A673 (cell line): ENCODE measurements at regions not wholly inside any gene's neighbourhood (a gene's known extent, or its start where the extent isn't known, plus 50 kb on each side); places are given as distances from the start of the nearest gene placed in this dataset.

ENCODE experiments used
- EZH2 ChIP-seq: fragments of 200-600 bp; sonication (generic); IDR thresholded peaks from 2 replicates; pipeline ENCODE4 v1.6.1; 2017; ENCODE audit warnings: borderline replicate concordance, low read depth, mild to moderate bottlenecking, mixed read lengths, antibody characterized with exemption, low read length; ENCODE audit not compliant: poor library complexity, severe bottlenecking
- TF ChIP-seq, protein P1 (sequence below): fragments of 300-800, 200-600 bp; sonication (generic); conservative IDR thresholded peaks from 2 replicates; pipeline ENCODE4 v1.5.1; 2017; ENCODE audit warnings: low read depth, mild to moderate bottlenecking, antibody characterized with exemption, low read length, moderate library complexity, mixed read lengths

DNA sequence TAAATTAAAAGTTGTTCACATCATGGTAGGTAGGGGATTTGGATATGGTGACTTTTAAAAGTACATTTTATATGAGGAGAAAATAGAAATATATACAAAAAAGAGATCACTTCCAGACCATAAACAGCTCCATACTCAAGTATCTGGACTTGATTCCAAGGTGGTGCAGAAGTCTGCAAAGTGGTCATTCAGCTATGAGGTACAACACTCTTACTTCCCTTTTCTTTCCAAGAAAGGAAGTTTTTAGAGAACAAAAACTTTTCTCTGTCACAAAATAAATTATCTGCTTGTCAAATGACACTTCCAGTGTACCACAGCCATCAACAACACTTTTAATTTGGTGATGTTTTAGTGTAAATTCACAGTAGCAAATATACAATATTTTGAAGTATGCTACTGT lies 1013.5 kb downstream of the GATA3 start:
- TF ChIP-seq, protein P1, sequence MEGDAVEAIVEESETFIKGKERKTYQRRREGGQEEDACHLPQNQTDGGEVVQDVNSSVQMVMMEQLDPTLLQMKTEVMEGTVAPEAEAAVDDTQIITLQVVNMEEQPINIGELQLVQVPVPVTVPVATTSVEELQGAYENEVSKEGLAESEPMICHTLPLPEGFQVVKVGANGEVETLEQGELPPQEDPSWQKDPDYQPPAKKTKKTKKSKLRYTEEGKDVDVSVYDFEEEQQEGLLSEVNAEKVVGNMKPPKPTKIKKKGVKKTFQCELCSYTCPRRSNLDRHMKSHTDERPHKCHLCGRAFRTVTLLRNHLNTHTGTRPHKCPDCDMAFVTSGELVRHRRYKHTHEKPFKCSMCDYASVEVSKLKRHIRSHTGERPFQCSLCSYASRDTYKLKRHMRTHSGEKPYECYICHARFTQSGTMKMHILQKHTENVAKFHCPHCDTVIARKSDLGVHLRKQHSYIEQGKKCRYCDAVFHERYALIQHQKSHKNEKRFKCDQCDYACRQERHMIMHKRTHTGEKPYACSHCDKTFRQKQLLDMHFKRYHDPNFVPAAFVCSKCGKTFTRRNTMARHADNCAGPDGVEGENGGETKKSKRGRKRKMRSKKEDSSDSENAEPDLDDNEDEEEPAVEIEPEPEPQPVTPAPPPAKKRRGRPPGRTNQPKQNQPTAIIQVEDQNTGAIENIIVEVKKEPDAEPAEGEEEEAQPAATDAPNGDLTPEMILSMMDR = no peak
- TF ChIP-seq EZH2 = no peak
